ENCODE measurements at regions not wholly inside any gene's neighbourhood (a gene's known extent, or its start where the extent isn't known, plus 50 kb on each side); places are given as distances from the start of the nearest gene placed in this dataset.

GRCh38 chr5:121380066-121380465 lies 471.6 kb upstream of the FTMT start:
- ChIA-PET POLR2A (ENCODE audit: unreplicated experiment) (no interaction called here), CTCF (no interaction called here)
- intact Hi-C loops (cut with micrococcal nuclease; ENCODE audit: unreplicated experiment) = no loop called here
- no peak for DNase-seq
- Histone ChIP-seq H3K36me3 (ENCODE audit: low read depth) (no peaks in the 10 kb centered on the region), H3K9me3 (ENCODE audit: insufficient read depth, low read depth) (no peaks in the 10 kb centered on the region), H4K20me1 (ENCODE audit: insufficient read depth) (no peaks in the 10 kb centered on the region), H3K9me2 (ENCODE audit: insufficient read depth) (no peaks in the 10 kb centered on the region), H3K27me3 (ENCODE audit: insufficient read depth, low read depth) (no peaks in the 10 kb centered on the region), H3K4me1 (replicated peaks; ENCODE audit: insufficient read depth) (no peaks in the 10 kb centered on the region), H3K27ac (no peak overlapping the region), H3K79me2 (ENCODE audit: low read depth) (no peaks in the 10 kb centered on the region), H3K4me3 (no peak overlapping the region), H3K4me2 (no peak overlapping the region), H3F3A (ENCODE audit: insufficient read depth, low read depth) (no peaks in the 10 kb centered on the region), H2AFZ (no peak overlapping the region)
- TF ChIP-seq EZH2 (IDR thresholded peaks at IDR 0.05; ENCODE audit: low read depth) = no peak
- TF ChIP-seq CTCF (conservative IDR thresholded peaks at IDR 0.05) = no peak
- no TSS peak for BruUV-seq (replicated peaks)

GRCh38 chr5:121384359-121384758 lies 467.3 kb upstream of the FTMT start:
- BruUV-seq (replicated peaks) = no TSS peak
- ChIA-PET CTCF (no interaction called here), POLR2A (ENCODE audit: unreplicated experiment) (no interaction called here)
- H3K4me3 ChIP-seq = no peak overlapping the region
- H3K79me2 ChIP-seq (ENCODE audit: low read depth) = no peaks in the 10 kb centered on the region
- TF ChIP-seq EZH2 (IDR thresholded peaks at IDR 0.05; ENCODE audit: low read depth) (no peak), CTCF (conservative IDR thresholded peaks at IDR 0.05) (no peak)
- no peaks in the 10 kb centered on the region for H3F3A ChIP-seq (ENCODE audit: insufficient read depth, low read depth)
- no peaks in the 10 kb centered on the region for H3K27me3 ChIP-seq (ENCODE audit: insufficient read depth, low read depth)
- no peaks in the 10 kb centered on the region for H4K20me1 ChIP-seq (ENCODE audit: insufficient read depth)
- no peaks in the 10 kb centered on the region for H3K9me3 ChIP-seq (ENCODE audit: insufficient read depth, low read depth)
- H3K27ac ChIP-seq = no peak overlapping the region
- no peak overlapping the region for H2AFZ ChIP-seq
- DNase-seq = no peak
- intact Hi-C loops (cut with micrococcal nuclease; ENCODE audit: unreplicated experiment) = no loop called here
- H3K9me2 ChIP-seq (ENCODE audit: insufficient read depth) = 0 out of 2 replicates have a peak, but pooled peaks cover 6% of the 10 kb centered on the region
- no peaks in the 10 kb centered on the region for H3K4me1 ChIP-seq (replicated peaks; ENCODE audit: insufficient read depth)
- H3K36me3 ChIP-seq (ENCODE audit: low read depth) = no peaks in the 10 kb centered on the region
- no peak overlapping the region for H3K4me2 ChIP-seq

- no peak for DNase-seq
- Histone ChIP-seq H3K9me2 (ENCODE audit: insufficient read depth) (0 out of 2 replicates have a peak, but pooled peaks cover 6% of the 10 kb centered on the region), H3K79me2 (ENCODE audit: low read depth) (no peaks in the 10 kb centered on the region), H3K4me1 (replicated peaks; ENCODE audit: insufficient read depth) (no peaks in the 10 kb centered on the region), H3K9me3 (ENCODE audit: insufficient read depth, low read depth) (no peaks in the 10 kb centered on the region), H3K4me2 (no peak overlapping the region), H3K27ac (no peak overlapping the region), H3K36me3 (ENCODE audit: low read depth) (no peaks in the 10 kb centered on the region), H3F3A (ENCODE audit: insufficient read depth, low read depth) (no peaks in the 10 kb centered on the region), H3K4me3 (no peak overlapping the region), H3K27me3 (ENCODE audit: insufficient read depth, low read depth) (no peaks in the 10 kb centered on the region), H2AFZ (no peak overlapping the region), H4K20me1 (ENCODE audit: insufficient read depth) (no peaks in the 10 kb centered on the region)
- POLR2A ChIA-PET (ENCODE audit: unreplicated experiment) = no interaction called here
- BruUV-seq (replicated peaks) = no TSS peak
- intact Hi-C loops (cut with micrococcal nuclease; ENCODE audit: unreplicated experiment) = no loop called here
- TF ChIP-seq EZH2 (IDR thresholded peaks at IDR 0.05; ENCODE audit: low read depth) = no peak
- TF ChIP-seq CTCF (conservative IDR thresholded peaks at IDR 0.05) = no peak
- CTCF ChIA-PET = no interaction called here
These were observed 465.3 kb upstream of the FTMT start for GRCh38 chr5:121386334-121386733.
